Fibroblast of skin of abdomen (primary cell): ENCODE measurements at regions not wholly inside any gene's neighbourhood (a gene's known extent, or its start where the extent isn't known, plus 50 kb on each side); places are given as distances from the start of the nearest gene placed in this dataset.
A peak's percentile ranks its signal among the peaks of the same experiment; 100 is the strongest.
"Not testable (repeated sequence)": the region's sequence is repeated elsewhere in the genome, so short reads cannot be mapped to it uniquely, and the experiment has no call there.

Experiments
- DNase-seq: peaks from one replicate; pipeline ENCODE4 v3.0.0-alpha.2; 2013

DNA sequence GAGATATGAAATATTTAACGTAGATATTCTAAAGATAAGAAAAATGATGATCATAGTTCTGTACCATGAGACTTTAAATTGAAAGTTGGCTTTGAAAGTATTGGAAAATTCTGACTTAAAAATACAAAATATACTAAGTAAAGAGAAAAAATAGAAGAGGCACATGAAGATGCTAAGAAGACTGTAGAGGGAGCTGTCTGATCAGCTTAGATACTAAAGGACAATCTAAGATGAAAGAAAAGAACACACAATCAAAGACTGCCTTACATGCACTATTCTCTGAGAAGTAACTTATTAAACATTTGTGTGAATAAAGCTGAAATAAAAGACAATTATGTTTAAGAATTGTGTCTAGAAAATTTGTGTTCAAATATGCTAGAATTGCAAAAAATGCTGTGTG lies 55.1 kb downstream of the RBMXL2 start:
- DNase-seq, result peak; percentile 10

DNA sequence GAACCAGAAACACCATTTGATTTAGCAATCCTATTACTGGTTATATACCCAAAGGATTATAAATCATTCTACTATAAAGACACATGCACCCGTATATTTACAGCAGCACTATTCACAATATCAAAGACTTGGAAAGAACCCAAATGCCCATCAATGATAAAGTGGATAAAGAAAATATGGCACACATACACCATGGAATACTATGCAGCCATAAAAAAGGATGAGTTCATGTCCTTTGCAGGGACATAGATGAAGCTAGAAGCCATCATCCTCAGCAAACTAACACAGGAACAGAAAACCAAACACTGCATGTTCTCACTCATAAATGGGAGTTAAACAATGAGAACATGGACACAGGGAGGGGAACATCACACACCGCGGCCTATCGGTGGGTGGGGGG lies 61.3 kb downstream of the RBMXL2 start:
- not testable (repeated sequence) for DNase-seq

DNA sequence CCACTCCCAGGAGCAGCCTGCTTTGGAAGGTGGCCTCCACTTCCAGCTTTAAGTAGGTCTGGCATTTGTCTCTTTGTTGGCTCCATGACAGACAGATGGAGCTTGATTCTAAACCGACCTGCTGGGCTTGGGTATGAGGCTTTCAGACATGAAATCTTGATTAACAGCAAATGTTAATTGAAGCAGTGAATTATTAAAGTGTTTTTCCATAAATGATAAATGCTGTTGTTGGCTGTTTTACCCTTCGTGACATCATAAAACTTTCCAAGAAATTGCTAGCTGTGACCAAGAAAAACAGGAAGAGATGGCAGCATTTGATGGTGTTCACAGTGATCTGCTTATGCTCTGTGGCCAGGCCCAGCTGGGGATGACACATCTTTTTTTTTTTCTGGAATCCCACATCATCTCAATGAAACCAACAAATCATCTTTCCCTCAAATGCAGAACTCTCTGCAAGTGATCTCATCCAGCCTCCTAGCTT lies 66.1 kb downstream of the RBMXL2 start:
- DNase-seq, result peak; percentile 35

DNA sequence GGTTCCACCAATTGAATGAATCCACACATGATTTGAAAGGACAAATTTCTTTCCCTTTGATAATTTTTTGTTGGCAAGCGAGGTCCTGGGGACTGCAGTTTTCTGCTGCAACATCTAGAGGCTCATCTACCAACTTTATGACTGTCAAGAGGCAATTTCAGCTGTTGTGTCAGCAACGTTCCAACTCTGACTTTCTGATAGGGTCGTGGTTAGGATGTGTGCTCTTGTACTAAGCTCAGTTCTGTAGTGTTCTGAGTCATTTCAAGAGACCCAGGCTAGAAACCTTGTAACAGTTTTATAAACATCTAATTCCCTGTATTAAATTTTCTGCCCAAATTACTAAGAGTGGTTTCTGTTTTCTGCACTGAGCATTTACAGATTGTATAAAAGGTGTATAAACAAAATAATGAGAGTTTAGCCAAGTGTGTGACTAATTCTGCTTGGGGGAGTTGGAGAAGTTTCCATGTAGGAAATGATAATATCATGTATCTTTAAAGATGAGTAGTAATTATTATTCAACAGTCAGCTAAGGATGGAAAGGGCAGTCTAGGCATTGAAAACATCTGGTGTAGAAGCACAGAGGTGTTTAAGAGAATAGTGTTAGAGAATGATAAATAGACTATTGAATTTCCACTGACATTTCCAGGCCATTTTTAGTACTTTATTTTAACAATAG lies 72.2 kb downstream of the RBMXL2 start:
- DNase-seq, result no peak

DNA sequence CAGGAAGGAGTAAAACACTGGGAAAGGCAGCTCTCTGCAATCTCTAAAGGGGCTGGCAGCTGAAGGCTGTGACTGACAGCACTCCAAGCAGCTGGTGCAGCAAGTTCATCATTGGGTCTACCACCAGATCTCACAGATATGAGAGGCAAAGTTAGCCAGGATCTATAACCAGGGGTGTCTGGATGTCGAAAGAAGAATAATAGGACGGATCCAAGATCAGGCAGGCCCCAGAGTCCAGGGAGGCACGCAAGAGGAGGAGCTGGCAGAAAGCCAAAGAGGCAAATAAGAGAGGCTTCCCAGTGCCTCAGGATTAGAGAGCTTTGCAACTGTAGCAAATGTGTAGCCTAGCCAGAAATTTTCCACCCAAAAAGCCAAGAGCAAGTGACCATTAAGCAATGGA lies 77.1 kb downstream of the RBMXL2 start:
- no peak for DNase-seq

DNA sequence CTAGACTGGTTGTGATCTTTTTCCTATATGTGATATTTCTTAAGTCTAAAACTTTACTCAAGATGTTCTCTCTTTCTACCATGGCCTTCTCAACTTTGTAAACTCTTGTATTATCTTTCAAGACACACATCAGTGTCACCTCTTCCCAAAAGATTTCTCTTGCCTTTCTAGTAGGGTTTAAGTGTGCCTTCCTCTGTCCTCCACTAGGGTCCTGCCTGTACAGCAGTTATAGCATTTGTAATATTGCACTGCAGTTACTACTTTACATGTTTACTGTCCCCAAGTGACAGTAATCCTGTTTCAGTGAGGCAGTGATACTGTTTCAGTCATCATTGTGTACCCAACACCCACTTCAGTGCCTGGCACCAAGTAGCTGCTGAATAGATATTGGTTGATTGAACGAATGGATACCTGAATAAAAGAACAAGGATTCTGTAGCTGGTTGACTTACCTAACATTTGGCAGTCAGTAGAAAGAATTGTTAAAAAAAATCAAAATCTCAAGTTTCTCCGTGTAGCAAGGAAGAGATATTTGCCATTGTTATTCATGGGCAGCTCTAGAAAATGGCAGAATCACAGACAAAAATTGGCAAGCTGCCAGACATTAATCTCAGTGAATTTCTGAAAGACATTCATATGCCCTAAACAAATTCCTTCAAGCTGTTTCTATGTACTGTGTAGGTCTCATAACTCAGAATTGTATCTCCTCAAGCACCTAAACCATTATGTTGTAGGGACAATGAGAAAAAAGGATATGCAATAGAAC lies 79.4 kb downstream of the RBMXL2 start:
- no peak for DNase-seq

DNA sequence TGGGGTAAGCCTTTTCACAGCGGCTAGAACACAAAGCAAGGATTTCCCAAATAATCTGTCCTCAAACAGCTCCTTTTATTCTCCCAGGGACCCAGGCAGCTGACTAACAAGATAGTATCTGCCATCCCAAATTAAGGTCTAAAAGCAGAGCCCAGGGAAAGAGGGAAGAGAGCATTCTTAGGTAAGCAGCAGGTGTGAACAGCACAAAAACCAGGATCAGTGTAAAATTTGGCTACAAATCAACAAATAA lies 79.9 kb downstream of the RBMXL2 start:
- DNase-seq, result no peak

DNA sequence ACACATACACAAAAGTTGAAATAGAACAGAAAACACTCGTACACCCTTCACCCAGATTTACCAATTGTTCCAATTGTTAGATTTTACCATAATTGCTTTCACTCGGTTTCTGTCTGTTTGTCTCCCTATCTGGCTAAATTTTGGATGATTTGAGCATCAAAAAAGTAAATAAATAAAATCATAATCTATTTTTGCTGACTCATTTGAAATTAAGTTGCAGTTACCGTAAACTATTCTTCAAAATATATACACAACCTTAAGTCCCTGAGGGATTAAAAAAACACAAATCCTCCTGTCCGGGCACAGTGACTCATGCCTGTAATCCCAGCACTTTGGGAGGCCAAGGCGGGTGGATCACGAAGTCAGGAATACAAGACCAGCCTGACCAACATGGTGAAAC lies 81.3 kb upstream of the SYT9 start:
- no peak for DNase-seq

DNA sequence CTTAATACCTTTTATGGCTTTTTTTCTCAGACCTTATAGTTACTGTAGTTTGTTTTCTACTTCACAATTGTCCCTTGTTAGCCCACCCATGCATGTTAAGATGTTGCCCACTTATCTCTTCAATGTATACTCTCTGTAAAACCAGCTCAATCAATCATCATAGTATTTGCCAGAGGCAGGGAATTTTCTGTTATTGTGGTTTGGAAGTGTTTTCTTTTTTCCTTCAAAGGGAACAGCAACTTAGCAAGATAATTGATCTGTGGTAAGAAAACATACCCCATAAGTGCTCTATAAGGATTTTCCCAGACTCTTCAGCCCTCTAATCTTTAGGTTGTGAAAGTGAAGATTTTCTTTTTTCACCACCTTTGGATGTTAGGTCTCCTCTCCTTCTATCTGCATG lies 76.7 kb upstream of the SYT9 start:
- DNase-seq, result no peak

DNA sequence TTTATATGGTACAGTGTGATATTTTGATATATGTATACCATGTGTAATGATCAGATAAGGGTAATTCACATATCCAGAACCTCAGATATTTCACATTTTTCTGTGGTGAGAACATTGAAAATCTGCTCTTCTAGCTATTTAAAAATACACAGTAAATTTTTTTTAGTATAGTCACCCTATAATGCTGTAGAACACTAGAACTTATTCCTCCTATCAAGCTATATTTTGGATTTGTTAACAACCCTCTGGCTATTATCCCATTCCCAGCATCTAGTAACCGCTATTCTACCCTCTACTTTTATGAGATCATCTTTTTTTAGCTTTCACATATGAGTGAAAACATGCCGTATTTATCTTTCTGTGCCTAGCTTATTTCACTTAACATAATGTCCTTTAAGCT lies 65.5 kb upstream of the SYT9 start:
- peak; percentile 57 for DNase-seq

DNA sequence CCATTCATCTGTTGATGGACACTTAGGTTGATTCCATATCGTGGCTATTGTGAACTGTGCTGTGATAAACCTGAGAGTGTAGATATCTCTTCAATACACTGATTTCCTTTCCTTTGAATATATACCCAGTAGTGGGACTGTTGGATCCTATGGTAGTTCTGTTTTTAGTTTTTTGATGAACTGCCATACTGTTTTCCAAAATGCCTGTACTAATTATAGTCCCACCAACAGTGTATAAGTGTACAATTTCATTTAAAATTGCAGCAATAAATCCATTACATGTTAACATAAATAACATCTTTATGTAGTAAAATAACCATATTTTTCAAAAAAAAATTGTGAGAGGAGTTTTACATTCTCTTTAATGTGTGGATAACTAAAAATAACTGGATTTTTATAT lies 65.0 kb upstream of the SYT9 start:
- DNase-seq, result no peak

DNA sequence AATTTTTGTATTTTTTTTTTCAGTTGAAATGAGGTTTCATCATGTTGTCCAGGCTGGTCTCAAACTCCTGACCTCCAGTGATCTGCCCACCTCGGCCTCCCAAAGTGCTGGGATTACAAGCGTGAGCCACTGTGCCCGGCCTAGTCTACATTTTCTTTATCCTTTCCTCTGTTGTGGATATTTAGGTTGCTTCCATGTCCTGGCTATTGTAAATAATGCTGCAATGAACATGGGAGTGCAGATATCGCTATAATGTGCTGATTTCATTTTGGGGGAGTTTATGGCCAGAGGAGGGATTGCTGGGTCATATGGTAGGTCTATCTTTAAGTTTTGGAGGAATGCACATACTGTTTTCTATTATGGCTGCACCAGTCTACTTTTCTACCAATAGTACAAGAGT lies 58.9 kb upstream of the SYT9 start:
- DNase-seq, result not testable (repeated sequence)

DNA sequence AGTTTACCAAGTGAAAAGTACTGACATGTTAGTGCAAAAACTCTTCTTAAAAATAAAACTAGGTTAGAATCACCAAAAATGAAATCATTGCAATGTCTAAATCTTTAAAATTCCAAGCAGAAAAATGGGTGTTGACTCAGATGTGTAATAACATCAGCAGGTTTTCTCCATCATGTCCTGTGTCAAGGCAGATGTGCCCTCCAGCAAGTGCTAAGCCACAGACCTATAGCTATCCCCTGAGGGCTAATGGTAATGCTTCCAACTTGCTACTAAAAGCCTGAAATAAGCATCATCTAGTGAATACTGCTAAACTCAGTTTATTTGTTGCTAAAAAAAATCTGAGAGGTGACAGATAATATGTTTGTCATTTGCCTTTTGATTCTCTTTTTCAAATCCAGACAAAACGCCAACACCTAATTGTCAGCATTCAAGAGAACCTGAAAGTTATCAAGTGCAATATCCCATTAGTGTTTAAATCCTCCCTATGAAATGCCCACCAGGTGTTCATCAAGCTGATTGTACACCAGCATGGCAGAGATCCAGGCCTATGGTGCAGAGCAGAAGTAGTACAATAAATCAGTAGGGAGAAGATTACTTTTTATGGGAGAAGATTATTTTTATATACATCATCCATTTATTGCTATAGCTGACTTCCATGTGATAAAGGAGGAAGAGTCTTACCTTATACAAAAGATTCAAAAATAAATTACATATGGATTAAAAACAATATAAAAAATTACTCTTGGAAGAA lies 55.1 kb upstream of the SYT9 start:
- DNase-seq, result no peak

DNA sequence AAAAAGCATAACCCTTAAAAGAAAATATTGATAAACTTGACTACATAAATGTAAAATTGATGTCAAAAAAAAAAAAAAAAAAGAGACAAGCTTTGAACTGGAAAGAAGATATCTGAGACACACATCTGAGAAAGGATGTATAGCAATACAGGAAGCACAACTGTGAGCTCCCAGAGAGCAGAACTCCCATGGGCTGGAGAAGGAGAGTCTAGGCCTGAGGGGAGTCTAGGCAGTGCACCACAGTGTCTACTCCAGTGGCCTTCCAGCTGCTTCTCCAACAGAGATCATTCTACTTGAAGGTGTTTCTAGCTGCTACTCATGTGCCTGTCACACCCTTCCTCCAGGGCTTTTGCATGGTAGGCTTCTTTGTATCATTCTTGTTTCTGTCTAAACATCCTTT lies 54.2 kb upstream of the SYT9 start:
- no peak for DNase-seq
